ENCODE measurements at regions not wholly inside any gene's neighbourhood (a gene's known extent, or its start where the extent isn't known, plus 50 kb on each side); places are given as distances from the start of the nearest gene placed in this dataset.

- no peak for TF ChIP-seq CTCF (IDR thresholded peaks at IDR 0.05; ENCODE audit: insufficient read depth, low read length)
- no peak for TF ChIP-seq POLR2AphosphoS5 (IDR thresholded peaks at IDR 0.05; ENCODE audit: low read depth)
These were observed 801.7 kb upstream of the PRMT6 start for GRCh38 chr1:106254748-106255147.
